ENCODE measurements at regions not wholly inside any gene's neighbourhood (a gene's known extent, or its start where the extent isn't known, plus 50 kb on each side); places are given as distances from the start of the nearest gene placed in this dataset.
"Not testable (repeated sequence)": the region's sequence is repeated elsewhere in the genome, so short reads cannot be mapped to it uniquely, and the experiment has no call there.

- H3K4me3 ChIP-seq (ENCODE audit: low read depth, low read length): no peak overlapping the region
- no peaks in the 10 kb centered on the region for H3K27me3 ChIP-seq (ENCODE audit: control insufficient read depth, insufficient read depth, low read length)
- no peaks in the 10 kb centered on the region for H3K36me3 ChIP-seq (ENCODE audit: control insufficient read depth, insufficient read depth, low read length)
- no peaks in the 10 kb centered on the region for H3K9me3 ChIP-seq (ENCODE audit: control insufficient read depth, insufficient read depth, low read depth, low read length)
- no peak overlapping the region for H3K9ac ChIP-seq (ENCODE audit: low read length)
- H3K27ac ChIP-seq (ENCODE audit: low read depth, low read length): no peak overlapping the region
- H3K4me1 ChIP-seq (ENCODE audit: control insufficient read depth, insufficient read depth, low read length): no peaks in the 10 kb centered on the region
Measured at GRCh38 chr9:78900500-78900899, 603.6 kb downstream of the PSAT1 start.

DNA sequence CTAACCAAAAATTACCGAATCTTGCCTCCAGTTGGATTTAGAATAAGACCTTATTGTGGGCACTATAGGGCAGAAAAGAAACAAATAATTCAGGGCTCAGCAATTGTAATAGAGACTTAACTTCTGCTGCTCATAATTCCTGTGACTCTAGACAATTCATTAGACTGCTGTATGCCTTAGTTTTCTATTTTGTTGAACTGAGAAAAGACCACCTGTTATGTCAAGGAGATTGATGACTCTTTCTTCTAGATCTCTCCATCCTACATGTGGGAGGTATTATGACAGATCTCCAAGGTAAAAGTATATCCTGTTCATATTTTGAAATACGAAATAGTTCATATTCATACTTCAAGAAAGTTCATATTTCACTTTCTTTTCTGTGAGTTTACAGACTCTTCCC, 605.1 kb downstream of the PSAT1 start:
- H3K9ac ChIP-seq (ENCODE audit: low read length): no peak overlapping the region
- H3K4me3 ChIP-seq (ENCODE audit: low read depth, low read length): no peak overlapping the region
- H3K27ac ChIP-seq (ENCODE audit: low read depth, low read length): no peak overlapping the region
- H3K4me1 ChIP-seq (ENCODE audit: control insufficient read depth, insufficient read depth, low read length): no peaks in the 10 kb centered on the region
- H3K27me3 ChIP-seq (ENCODE audit: control insufficient read depth, insufficient read depth, low read length): no peaks in the 10 kb centered on the region
- no peaks in the 10 kb centered on the region for H3K9me3 ChIP-seq (ENCODE audit: control insufficient read depth, insufficient read depth, low read depth, low read length)
- no peaks in the 10 kb centered on the region for H3K36me3 ChIP-seq (ENCODE audit: control insufficient read depth, insufficient read depth, low read length)

GRCh38 chr9:78903581-78903980, 606.7 kb downstream of the PSAT1 start:
- Histone ChIP-seq H3K27ac (ENCODE audit: low read depth, low read length) (no peak overlapping the region), H3K4me1 (ENCODE audit: control insufficient read depth, insufficient read depth, low read length) (no peaks in the 10 kb centered on the region), H3K36me3 (ENCODE audit: control insufficient read depth, insufficient read depth, low read length) (no peaks in the 10 kb centered on the region), H3K27me3 (ENCODE audit: control insufficient read depth, insufficient read depth, low read length) (no peaks in the 10 kb centered on the region), H3K9me3 (ENCODE audit: control insufficient read depth, insufficient read depth, low read depth, low read length) (no peaks in the 10 kb centered on the region), H3K9ac (ENCODE audit: low read length) (no peak overlapping the region), H3K4me3 (ENCODE audit: low read depth, low read length) (no peak overlapping the region)

- H3K4me3 ChIP-seq (ENCODE audit: low read depth, low read length): no peak overlapping the region
- H3K36me3 ChIP-seq (ENCODE audit: control insufficient read depth, insufficient read depth, low read length): no peaks in the 10 kb centered on the region
- no peak overlapping the region for H3K27ac ChIP-seq (ENCODE audit: low read depth, low read length)
- no peaks in the 10 kb centered on the region for H3K9me3 ChIP-seq (ENCODE audit: control insufficient read depth, insufficient read depth, low read depth, low read length)
- H3K27me3 ChIP-seq (ENCODE audit: control insufficient read depth, insufficient read depth, low read length): no peaks in the 10 kb centered on the region
- H3K9ac ChIP-seq (ENCODE audit: low read length): no peak overlapping the region
- no peaks in the 10 kb centered on the region for H3K4me1 ChIP-seq (ENCODE audit: control insufficient read depth, insufficient read depth, low read length)
Measured at GRCh38 chr9:78904686-78905085, 607.8 kb downstream of the PSAT1 start.

- H3K4me3 ChIP-seq (ENCODE audit: low read depth, low read length): no peak overlapping the region
- H3K27me3 ChIP-seq (ENCODE audit: control insufficient read depth, insufficient read depth, low read length): no peaks in the 10 kb centered on the region
- no peaks in the 10 kb centered on the region for H3K4me1 ChIP-seq (ENCODE audit: control insufficient read depth, insufficient read depth, low read length)
- no peak overlapping the region for H3K9ac ChIP-seq (ENCODE audit: low read length)
- H3K27ac ChIP-seq (ENCODE audit: low read depth, low read length): no peak overlapping the region
- no peaks in the 10 kb centered on the region for H3K36me3 ChIP-seq (ENCODE audit: control insufficient read depth, insufficient read depth, low read length)
- H3K9me3 ChIP-seq (ENCODE audit: control insufficient read depth, insufficient read depth, low read depth, low read length): no peaks in the 10 kb centered on the region
Measured at GRCh38 chr9:78905387-78905786, 608.5 kb downstream of the PSAT1 start.

- H3K9ac ChIP-seq (ENCODE audit: low read length): no peak overlapping the region
- no peaks in the 10 kb centered on the region for H3K27me3 ChIP-seq (ENCODE audit: control insufficient read depth, insufficient read depth, low read length)
- H3K36me3 ChIP-seq (ENCODE audit: control insufficient read depth, insufficient read depth, low read length): no peaks in the 10 kb centered on the region
- no peak overlapping the region for H3K4me3 ChIP-seq (ENCODE audit: low read depth, low read length)
- no peaks in the 10 kb centered on the region for H3K9me3 ChIP-seq (ENCODE audit: control insufficient read depth, insufficient read depth, low read depth, low read length)
- H3K27ac ChIP-seq (ENCODE audit: low read depth, low read length): no peak overlapping the region
- no peaks in the 10 kb centered on the region for H3K4me1 ChIP-seq (ENCODE audit: control insufficient read depth, insufficient read depth, low read length)
Measured at GRCh38 chr9:78905986-78906755, 609.2 kb downstream of the PSAT1 start.

DNA sequence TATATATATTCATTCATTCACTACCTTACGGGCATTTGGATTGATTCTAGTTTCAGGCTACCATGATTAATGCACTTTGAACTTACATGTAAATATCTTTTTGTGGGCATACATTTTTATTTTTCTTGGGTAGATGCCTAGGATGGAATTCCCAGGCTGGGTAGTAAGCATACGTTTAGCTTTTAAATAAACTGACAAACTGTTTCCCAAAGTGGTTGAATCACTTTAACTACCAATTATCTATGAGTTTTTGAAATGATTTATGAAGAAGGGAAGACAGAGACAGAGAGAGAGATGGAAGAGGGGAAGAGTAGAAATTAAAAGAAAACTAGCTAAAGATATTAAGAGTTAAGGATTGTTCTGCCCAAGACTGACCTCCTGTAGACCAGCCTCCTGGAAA, 612.6 kb downstream of the PSAT1 start:
- no peak overlapping the region for H3K27ac ChIP-seq (ENCODE audit: low read depth, low read length)

GRCh38 chr9:78916884-78917283, 620.0 kb downstream of the PSAT1 start:
- not testable (repeated sequence) for H3K9ac ChIP-seq (ENCODE audit: low read length); H3K4me1 ChIP-seq (ENCODE audit: control insufficient read depth, insufficient read depth, low read length); H3K27me3 ChIP-seq (ENCODE audit: control insufficient read depth, insufficient read depth, low read length); H3K36me3 ChIP-seq (ENCODE audit: control insufficient read depth, insufficient read depth, low read length); H3K27ac ChIP-seq (ENCODE audit: low read depth, low read length); H3K4me3 ChIP-seq (ENCODE audit: low read depth, low read length)
- peaks cover 23% of the 10 kb centered on the region for H3K9me3 ChIP-seq (ENCODE audit: control insufficient read depth, insufficient read depth, low read depth, low read length)

More for the DNA sequence above, 612.6 kb downstream of the PSAT1 start:
- no peaks in the 10 kb centered on the region for H3K4me1 ChIP-seq (ENCODE audit: control insufficient read depth, insufficient read depth, low read length)
- no peak overlapping the region for H3K9ac ChIP-seq (ENCODE audit: low read length)
- H3K27me3 ChIP-seq (ENCODE audit: control insufficient read depth, insufficient read depth, low read length): no peaks in the 10 kb centered on the region
- no peaks in the 10 kb centered on the region for H3K36me3 ChIP-seq (ENCODE audit: control insufficient read depth, insufficient read depth, low read length)
- no peaks in the 10 kb centered on the region for H3K9me3 ChIP-seq (ENCODE audit: control insufficient read depth, insufficient read depth, low read depth, low read length)
- no peak overlapping the region for H3K4me3 ChIP-seq (ENCODE audit: low read depth, low read length)

DNA sequence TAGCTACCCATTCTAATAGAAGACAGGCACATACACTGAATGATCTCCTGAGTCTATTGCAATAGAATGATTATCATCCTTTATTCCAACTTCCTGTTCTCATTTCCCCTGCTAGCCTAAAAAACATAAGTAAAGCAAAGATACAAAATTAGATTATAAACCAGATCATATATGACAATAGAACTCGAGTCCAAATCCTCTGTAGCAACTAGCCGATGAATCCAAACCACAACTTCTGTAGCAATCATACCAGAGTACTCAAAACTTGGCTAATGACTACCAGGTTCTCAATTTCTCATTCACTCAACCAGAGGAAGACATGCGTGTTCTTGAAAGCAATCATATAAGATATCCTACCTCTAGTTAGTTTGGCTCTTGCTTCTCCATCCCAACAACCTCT, 622.1 kb downstream of the PSAT1 start:
- Histone ChIP-seq H3K27ac (ENCODE audit: low read depth, low read length) (no peak overlapping the region), H3K4me3 (ENCODE audit: low read depth, low read length) (no peak overlapping the region), H3K36me3 (ENCODE audit: control insufficient read depth, insufficient read depth, low read length) (no peaks in the 10 kb centered on the region), H3K4me1 (ENCODE audit: control insufficient read depth, insufficient read depth, low read length) (no peaks in the 10 kb centered on the region), H3K9ac (ENCODE audit: low read length) (no peak overlapping the region), H3K27me3 (ENCODE audit: control insufficient read depth, insufficient read depth, low read length) (no peaks in the 10 kb centered on the region), H3K9me3 (ENCODE audit: control insufficient read depth, insufficient read depth, low read depth, low read length) (peaks cover 23% of the 10 kb centered on the region)

GRCh38 chr9:78919701-78920100, 622.8 kb downstream of the PSAT1 start:
- Histone ChIP-seq H3K9ac (ENCODE audit: low read length) (no peak overlapping the region), H3K27ac (ENCODE audit: low read depth, low read length) (no peak overlapping the region), H3K9me3 (ENCODE audit: control insufficient read depth, insufficient read depth, low read depth, low read length) (peaks cover 23% of the 10 kb centered on the region), H3K27me3 (ENCODE audit: control insufficient read depth, insufficient read depth, low read length) (no peaks in the 10 kb centered on the region), H3K4me3 (ENCODE audit: low read depth, low read length) (no peak overlapping the region), H3K4me1 (ENCODE audit: control insufficient read depth, insufficient read depth, low read length) (no peaks in the 10 kb centered on the region), H3K36me3 (ENCODE audit: control insufficient read depth, insufficient read depth, low read length) (no peaks in the 10 kb centered on the region)

DNA sequence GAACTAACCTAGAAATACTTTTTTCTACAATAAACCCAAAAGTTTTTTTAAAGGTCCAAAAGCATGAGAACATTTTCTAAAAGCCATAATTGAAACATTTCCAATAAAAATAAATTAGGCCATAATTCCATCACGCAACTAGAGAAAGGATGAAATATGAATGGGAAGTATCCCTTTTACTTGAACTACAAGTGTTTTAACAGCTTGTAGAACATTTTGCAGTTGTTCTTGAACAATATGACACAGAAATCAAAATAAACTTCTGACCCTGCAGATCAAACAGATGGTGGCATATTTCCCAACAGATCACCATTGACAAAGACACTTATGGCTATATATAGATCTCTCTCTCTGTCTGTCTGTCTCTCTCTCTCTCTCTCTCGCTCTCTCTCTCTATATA, 624.4 kb downstream of the PSAT1 start:
- H3K36me3 ChIP-seq (ENCODE audit: control insufficient read depth, insufficient read depth, low read length): no peaks in the 10 kb centered on the region

More for the DNA sequence above, 624.4 kb downstream of the PSAT1 start:
- Histone ChIP-seq H3K4me1 (ENCODE audit: control insufficient read depth, insufficient read depth, low read length) (no peaks in the 10 kb centered on the region), H3K27me3 (ENCODE audit: control insufficient read depth, insufficient read depth, low read length) (no peaks in the 10 kb centered on the region), H3K9ac (ENCODE audit: low read length) (no peak overlapping the region), H3K4me3 (ENCODE audit: low read depth, low read length) (no peak overlapping the region), H3K27ac (ENCODE audit: low read depth, low read length) (no peak overlapping the region), H3K9me3 (ENCODE audit: control insufficient read depth, insufficient read depth, low read depth, low read length) (peaks cover 19% of the 10 kb centered on the region)
